WI38 (cell line): ENCODE measurements at regions not wholly inside any gene's neighbourhood (a gene's known extent, or its start where the extent isn't known, plus 50 kb on each side); places are given as distances from the start of the nearest gene placed in this dataset.
"Not testable (repeated sequence)": the region's sequence is repeated elsewhere in the genome, so short reads cannot be mapped to it uniquely, and the experiment has no call there.

Source experiments
- H3K4me3 ChIP-seq: 2 replicates; pipeline ENCODE4 v1.5.1; 2011; ENCODE audit warnings: low read depth, mild to moderate bottlenecking, control low read depth, low read length
- CTCF ChIP-seq: IDR thresholded peaks from 2 replicates; pipeline ENCODE4 v1.5.1; 2012; ENCODE audit warnings: low read depth, mild to moderate bottlenecking, control low read depth, low read length

- no peak overlapping the region for H3K4me3 ChIP-seq
- no peak for TF ChIP-seq CTCF
These were observed 268.4 kb upstream of the PLET1 start for GRCh38 chr11:112529071-112529470.

- no peak for TF ChIP-seq CTCF
These were observed 271.8 kb upstream of the PLET1 start for GRCh38 chr11:112532506-112532905.

GRCh38 chr11:112533682-112534081 is 273.0 kb upstream of the PLET1 start:
- no peak for TF ChIP-seq CTCF
- no peak overlapping the region for H3K4me3 ChIP-seq

More at GRCh38 chr11:112532506-112532905, 271.8 kb upstream of the PLET1 start:
- no peak overlapping the region for H3K4me3 ChIP-seq

- H3K4me3 ChIP-seq, result no peak overlapping the region
- TF ChIP-seq CTCF, result no peak
These were observed 273.5 kb upstream of the PLET1 start for GRCh38 chr11:112534208-112534607.

GRCh38 chr11:112537026-112537425 is 276.4 kb upstream of the PLET1 start:
- no peak overlapping the region for H3K4me3 ChIP-seq
- TF ChIP-seq CTCF, result no peak

- no peak overlapping the region for H3K4me3 ChIP-seq
- no peak for TF ChIP-seq CTCF
These were observed 277.2 kb upstream of the PLET1 start for GRCh38 chr11:112537846-112538330.

- TF ChIP-seq CTCF, result no peak
- no peak overlapping the region for H3K4me3 ChIP-seq
These were observed 278.0 kb upstream of the PLET1 start for GRCh38 chr11:112538534-112539280.

- H3K4me3 ChIP-seq, result not testable (repeated sequence)
These were observed 278.6 kb upstream of the PLET1 start for GRCh38 chr11:112539281-112539555.
